ENCODE measurements at regions not wholly inside any gene's neighbourhood (a gene's known extent, or its start where the extent isn't known, plus 50 kb on each side); places are given as distances from the start of the nearest gene placed in this dataset.
A peak's percentile ranks its signal among the peaks of the same experiment; 100 is the strongest.

DNA sequence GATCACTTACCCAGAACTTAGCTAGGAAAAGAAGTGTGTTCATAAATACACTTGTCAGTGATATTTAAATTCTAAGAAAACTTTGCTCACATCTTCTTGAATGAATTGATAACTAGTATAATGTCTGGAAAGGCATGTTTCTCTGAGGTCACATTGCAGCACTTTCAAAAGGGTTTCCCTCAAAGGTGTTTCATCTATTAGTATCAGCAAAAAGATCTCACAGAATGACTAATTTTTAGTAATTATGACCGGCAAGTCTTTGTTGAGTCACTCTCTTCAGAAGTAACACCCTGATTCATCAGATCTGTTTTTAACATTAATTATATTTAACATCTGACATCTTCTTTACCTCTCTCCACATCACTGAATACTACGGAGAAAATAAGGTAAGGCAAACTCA lies 222.3 kb downstream of the IKZF2 start:
- no peaks in the 10 kb centered on the region for H3K36me3 ChIP-seq (ENCODE audit: control insufficient read depth, insufficient read depth, low read length)
- H3K27ac ChIP-seq (ENCODE audit: low read depth, low read length) = no peak overlapping the region
- no peak overlapping the region for H3K9ac ChIP-seq (ENCODE audit: low read depth, low read length)
- H3K27me3 ChIP-seq (ENCODE audit: control insufficient read depth, insufficient read depth, low read length) = no peaks in the 10 kb centered on the region
- no peaks in the 10 kb centered on the region for H3K4me1 ChIP-seq (ENCODE audit: control insufficient read depth, insufficient read depth, low read length)
- H3K9me3 ChIP-seq (ENCODE audit: control insufficient read depth, insufficient read depth, low read length) = no peaks in the 10 kb centered on the region
- H3K4me3 ChIP-seq (ENCODE audit: low read depth, low read length) = no peak overlapping the region

GRCh38 chr2:212928681-212929080 lies 222.7 kb downstream of the IKZF2 start:
- H3K4me1 ChIP-seq (ENCODE audit: control insufficient read depth, insufficient read depth, low read length) = no peaks in the 10 kb centered on the region
- H3K4me3 ChIP-seq (ENCODE audit: low read depth, low read length) = no peak overlapping the region
- no peaks in the 10 kb centered on the region for H3K36me3 ChIP-seq (ENCODE audit: control insufficient read depth, insufficient read depth, low read length)
- no peaks in the 10 kb centered on the region for H3K27me3 ChIP-seq (ENCODE audit: control insufficient read depth, insufficient read depth, low read length)
- no peak overlapping the region for H3K9ac ChIP-seq (ENCODE audit: low read depth, low read length)
- H3K9me3 ChIP-seq (ENCODE audit: control insufficient read depth, insufficient read depth, low read length) = no peaks in the 10 kb centered on the region
- H3K27ac ChIP-seq (ENCODE audit: low read depth, low read length) = no peak overlapping the region

GRCh38 chr2:212926940-212927339 lies 224.5 kb downstream of the IKZF2 start:
- H3K27me3 ChIP-seq (ENCODE audit: control insufficient read depth, insufficient read depth, low read length) = no peaks in the 10 kb centered on the region
- H3K9ac ChIP-seq (ENCODE audit: low read depth, low read length) = no peak overlapping the region
- no peak overlapping the region for H3K27ac ChIP-seq (ENCODE audit: low read depth, low read length)
- H3K9me3 ChIP-seq (ENCODE audit: control insufficient read depth, insufficient read depth, low read length) = no peaks in the 10 kb centered on the region
- H3K36me3 ChIP-seq (ENCODE audit: control insufficient read depth, insufficient read depth, low read length) = no peaks in the 10 kb centered on the region
- no peak overlapping the region for H3K4me3 ChIP-seq (ENCODE audit: low read depth, low read length)
- no peaks in the 10 kb centered on the region for H3K4me1 ChIP-seq (ENCODE audit: control insufficient read depth, insufficient read depth, low read length)

- H3K4me3 ChIP-seq (ENCODE audit: low read depth, low read length) = no peak overlapping the region
- no peaks in the 10 kb centered on the region for H3K9me3 ChIP-seq (ENCODE audit: control insufficient read depth, insufficient read depth, low read length)
- no peaks in the 10 kb centered on the region for H3K36me3 ChIP-seq (ENCODE audit: control insufficient read depth, insufficient read depth, low read length)
- H3K9ac ChIP-seq (ENCODE audit: low read depth, low read length) = no peak overlapping the region
- no peaks in the 10 kb centered on the region for H3K27me3 ChIP-seq (ENCODE audit: control insufficient read depth, insufficient read depth, low read length)
- no peak overlapping the region for H3K27ac ChIP-seq (ENCODE audit: low read depth, low read length)
- H3K4me1 ChIP-seq (ENCODE audit: control insufficient read depth, insufficient read depth, low read length) = peaks cover 13% of the 10 kb centered on the region
These were observed 228.0 kb downstream of the IKZF2 start for GRCh38 chr2:212923393-212923792.

DNA sequence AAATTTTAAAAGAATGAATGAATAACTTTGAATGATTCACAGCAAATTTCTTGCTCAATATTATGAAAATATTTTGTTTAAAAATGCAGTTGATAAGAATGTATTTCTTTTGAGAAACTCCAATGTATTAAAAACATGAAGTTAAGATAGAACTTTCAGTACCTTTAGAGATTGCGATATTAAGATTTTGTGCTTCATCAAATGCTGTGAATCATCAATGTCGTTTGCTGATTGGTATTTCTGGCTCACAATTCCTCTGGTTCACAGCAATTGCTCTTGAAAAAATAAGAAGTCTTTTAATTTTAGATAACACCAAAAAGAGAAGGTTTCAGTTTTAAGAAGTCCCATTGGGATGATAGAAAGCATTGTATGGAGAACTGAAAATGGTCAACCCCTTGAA lies 228.7 kb downstream of the IKZF2 start:
- no peak overlapping the region for H3K27ac ChIP-seq (ENCODE audit: low read depth, low read length)
- H3K36me3 ChIP-seq (ENCODE audit: control insufficient read depth, insufficient read depth, low read length) = no peaks in the 10 kb centered on the region
- no peaks in the 10 kb centered on the region for H3K27me3 ChIP-seq (ENCODE audit: control insufficient read depth, insufficient read depth, low read length)
- no peaks in the 10 kb centered on the region for H3K9me3 ChIP-seq (ENCODE audit: control insufficient read depth, insufficient read depth, low read length)
- no peak overlapping the region for H3K4me3 ChIP-seq (ENCODE audit: low read depth, low read length)
- H3K9ac ChIP-seq (ENCODE audit: low read depth, low read length) = no peak overlapping the region
- H3K4me1 ChIP-seq (ENCODE audit: control insufficient read depth, insufficient read depth, low read length) = peaks cover 20% of the 10 kb centered on the region

- H3K9ac ChIP-seq (ENCODE audit: low read depth, low read length) = no peak overlapping the region
- no peaks in the 10 kb centered on the region for H3K9me3 ChIP-seq (ENCODE audit: control insufficient read depth, insufficient read depth, low read length)
- H3K4me1 ChIP-seq (ENCODE audit: control insufficient read depth, insufficient read depth, low read length) = peaks cover 28% of the 10 kb centered on the region
- no peak overlapping the region for H3K4me3 ChIP-seq (ENCODE audit: low read depth, low read length)
- no peaks in the 10 kb centered on the region for H3K27me3 ChIP-seq (ENCODE audit: control insufficient read depth, insufficient read depth, low read length)
- H3K27ac ChIP-seq (ENCODE audit: low read depth, low read length) = no peak overlapping the region
- H3K36me3 ChIP-seq (ENCODE audit: control insufficient read depth, insufficient read depth, low read length) = no peaks in the 10 kb centered on the region
These were observed 229.7 kb downstream of the IKZF2 start for GRCh38 chr2:212921711-212922110.

DNA sequence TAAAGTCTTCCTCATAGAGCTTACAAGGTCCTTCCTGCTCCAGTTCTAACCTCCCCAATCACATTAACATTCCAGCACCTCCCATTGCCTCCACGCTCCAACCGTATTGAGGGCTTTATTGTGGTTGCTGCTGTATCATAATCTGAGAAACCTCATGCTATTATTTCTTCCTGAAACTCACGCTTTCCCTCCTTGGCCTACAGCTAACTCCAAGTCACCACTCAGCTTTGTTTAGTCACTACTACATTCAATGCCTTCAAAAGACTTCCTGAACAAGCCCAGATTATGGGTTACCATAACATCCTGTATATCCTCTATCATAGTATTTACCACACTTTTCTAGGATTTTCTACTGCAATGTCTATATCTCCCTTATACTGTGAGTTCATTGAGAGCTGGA lies 230.4 kb downstream of the IKZF2 start:
- no peak overlapping the region for H3K27ac ChIP-seq (ENCODE audit: low read depth, low read length)
- H3K9ac ChIP-seq (ENCODE audit: low read depth, low read length) = no peak overlapping the region
- peaks cover 34% of the 10 kb centered on the region for H3K4me1 ChIP-seq (ENCODE audit: control insufficient read depth, insufficient read depth, low read length)
- no peaks in the 10 kb centered on the region for H3K36me3 ChIP-seq (ENCODE audit: control insufficient read depth, insufficient read depth, low read length)
- H3K9me3 ChIP-seq (ENCODE audit: control insufficient read depth, insufficient read depth, low read length) = no peaks in the 10 kb centered on the region
- no peaks in the 10 kb centered on the region for H3K27me3 ChIP-seq (ENCODE audit: control insufficient read depth, insufficient read depth, low read length)
- no peak overlapping the region for H3K4me3 ChIP-seq (ENCODE audit: low read depth, low read length)

DNA sequence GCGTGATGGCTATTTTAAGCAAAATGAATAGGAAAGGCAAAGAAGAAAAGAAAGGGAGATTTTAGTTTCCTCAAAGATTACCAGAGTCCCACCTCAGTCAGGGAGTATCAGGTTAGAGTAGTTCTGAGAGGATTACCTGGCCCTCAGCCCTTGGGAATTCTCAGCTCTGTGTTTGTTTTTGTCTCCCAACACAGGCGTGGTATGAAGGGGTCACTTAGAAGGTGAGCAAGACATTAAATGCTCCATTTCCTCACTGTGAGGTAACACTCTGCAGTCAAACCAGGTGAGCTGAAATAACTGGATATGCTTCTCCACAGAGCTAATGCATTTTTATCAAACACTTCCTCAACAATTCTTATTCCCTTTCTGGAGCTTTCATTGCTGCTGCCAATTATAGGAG lies 232.2 kb downstream of the IKZF2 start:
- no peaks in the 10 kb centered on the region for H3K36me3 ChIP-seq (ENCODE audit: control insufficient read depth, insufficient read depth, low read length)
- no peaks in the 10 kb centered on the region for H3K27me3 ChIP-seq (ENCODE audit: control insufficient read depth, insufficient read depth, low read length)
- no peak overlapping the region for H3K4me3 ChIP-seq (ENCODE audit: low read depth, low read length)
- peaks cover 38% of the 10 kb centered on the region for H3K4me1 ChIP-seq (ENCODE audit: control insufficient read depth, insufficient read depth, low read length)
- H3K9ac ChIP-seq (ENCODE audit: low read depth, low read length) = no peak overlapping the region
- peak overlapping the region; percentile 29 for H3K27ac ChIP-seq (ENCODE audit: low read depth, low read length)
- H3K9me3 ChIP-seq (ENCODE audit: control insufficient read depth, insufficient read depth, low read length) = no peaks in the 10 kb centered on the region

DNA sequence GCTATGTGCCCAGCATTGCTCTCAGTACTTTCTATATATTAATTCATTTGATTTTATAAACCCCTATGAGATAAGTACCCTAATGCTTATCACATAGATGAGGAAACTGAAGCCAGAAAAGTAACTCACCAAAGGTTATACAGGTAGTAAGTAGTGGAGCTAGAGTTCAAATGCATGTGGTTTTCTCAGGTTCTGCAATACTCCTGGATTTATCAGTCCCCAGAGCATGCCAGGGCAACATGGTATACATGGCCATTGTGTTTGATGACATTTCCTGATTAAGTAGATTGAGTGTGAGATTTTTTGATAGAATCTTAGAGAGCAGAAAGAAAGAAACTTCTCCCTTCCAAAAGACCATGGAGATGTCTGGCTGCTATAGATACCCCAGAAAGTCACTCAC lies 233.1 kb downstream of the IKZF2 start:
- Histone ChIP-seq H3K9ac (ENCODE audit: low read depth, low read length) (no peak overlapping the region), H3K9me3 (ENCODE audit: control insufficient read depth, insufficient read depth, low read length) (no peaks in the 10 kb centered on the region), H3K27me3 (ENCODE audit: control insufficient read depth, insufficient read depth, low read length) (no peaks in the 10 kb centered on the region), H3K36me3 (ENCODE audit: control insufficient read depth, insufficient read depth, low read length) (no peaks in the 10 kb centered on the region), H3K27ac (ENCODE audit: low read depth, low read length) (peak overlapping the region; percentile 29), H3K4me1 (ENCODE audit: control insufficient read depth, insufficient read depth, low read length) (peaks cover 38% of the 10 kb centered on the region), H3K4me3 (ENCODE audit: low read depth, low read length) (no peak overlapping the region)

DNA sequence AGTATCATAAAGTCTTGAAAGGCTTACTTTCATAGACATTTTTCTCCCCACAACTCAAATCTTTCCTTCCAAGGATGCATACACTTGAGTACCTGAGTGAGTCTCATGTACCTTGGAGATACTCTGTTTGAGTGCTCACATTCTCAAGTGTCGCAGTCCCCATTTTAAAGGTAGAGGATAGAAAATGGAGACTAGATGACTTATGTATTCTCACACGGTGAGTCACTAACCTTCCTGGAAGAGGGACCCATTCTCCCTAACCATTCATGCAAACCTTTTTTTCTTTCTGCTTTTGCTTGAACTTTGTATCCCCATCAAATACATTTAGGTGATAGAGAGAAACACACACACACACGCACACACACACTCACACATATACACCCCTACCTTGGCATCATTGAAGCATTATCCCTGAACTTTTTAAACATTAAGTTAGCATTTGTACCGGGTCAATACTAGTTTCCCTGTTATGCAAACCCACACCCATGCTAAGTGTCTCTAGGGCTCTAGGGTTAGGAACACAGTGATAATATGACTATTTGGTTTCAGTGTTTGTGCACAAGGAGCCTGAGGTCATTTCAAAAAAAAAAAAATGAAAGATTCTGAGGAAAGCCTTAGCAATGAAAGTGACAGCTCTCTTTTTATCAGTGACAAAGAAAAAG lies 236.2 kb downstream of the IKZF2 start:
- no peaks in the 10 kb centered on the region for H3K27me3 ChIP-seq (ENCODE audit: control insufficient read depth, insufficient read depth, low read length)
- H3K4me3 ChIP-seq (ENCODE audit: low read depth, low read length) = no peak overlapping the region
- no peak overlapping the region for H3K9ac ChIP-seq (ENCODE audit: low read depth, low read length)
- no peaks in the 10 kb centered on the region for H3K9me3 ChIP-seq (ENCODE audit: control insufficient read depth, insufficient read depth, low read length)
- peaks cover 38% of the 10 kb centered on the region for H3K4me1 ChIP-seq (ENCODE audit: control insufficient read depth, insufficient read depth, low read length)
- no peaks in the 10 kb centered on the region for H3K36me3 ChIP-seq (ENCODE audit: control insufficient read depth, insufficient read depth, low read length)
- no peak overlapping the region for H3K27ac ChIP-seq (ENCODE audit: low read depth, low read length)

- Histone ChIP-seq H3K9ac (ENCODE audit: low read depth, low read length) (no peak overlapping the region), H3K9me3 (ENCODE audit: control insufficient read depth, insufficient read depth, low read length) (no peaks in the 10 kb centered on the region), H3K4me1 (ENCODE audit: control insufficient read depth, insufficient read depth, low read length) (peaks cover 34% of the 10 kb centered on the region), H3K36me3 (ENCODE audit: control insufficient read depth, insufficient read depth, low read length) (no peaks in the 10 kb centered on the region), H3K27ac (ENCODE audit: low read depth, low read length) (no peak overlapping the region), H3K27me3 (ENCODE audit: control insufficient read depth, insufficient read depth, low read length) (no peaks in the 10 kb centered on the region), H3K4me3 (ENCODE audit: low read depth, low read length) (no peak overlapping the region)
These were observed 237.0 kb downstream of the IKZF2 start for GRCh38 chr2:212914392-212914791.
